Tibial nerve (tissue), 4 donors: ENCODE measurements at regions not wholly inside any gene's neighbourhood (a gene's known extent, or its start where the extent isn't known, plus 50 kb on each side); places are given as distances from the start of the nearest gene placed in this dataset.

Experiments used
- CTCF ChIP-seq, 5 experiments: fragments of 200-600 bp in 3 of 5; fragments of 450-650 bp in 2 of 5; sonication (generic) in 3 of 5; IDR thresholded peaks; one replicate each; pipeline ENCODE4 v1.5.1; 2016 to 2019; ENCODE audit warnings: antibody characterized with exemption in 5 of 5, mild to moderate bottlenecking in 3 of 5, moderate library complexity in 2 of 5
- EP300 ChIP-seq, 2 donors: sonication (generic); formaldehyde crosslinking; IDR thresholded peaks; one replicate each; pipeline ENCODE4 v1.6.1; 2017; ENCODE audit warnings: antibody characterized with exemption in 2 of 2, mild to moderate bottlenecking in 1 of 2
- POLR2A ChIP-seq, 2 donors: fragments of 450-650 bp; IDR thresholded peaks; one replicate each; pipeline ENCODE4 v1.6.1; 2017; ENCODE audit warnings: antibody characterized with exemption in 2 of 2, mild to moderate bottlenecking in 2 of 2, moderate library complexity in 2 of 2

- no peak for TF ChIP-seq CTCF (IDR thresholded peaks at IDR 0.05)
- TF ChIP-seq EP300 (IDR thresholded peaks at IDR 0.05): no peak
- TF ChIP-seq POLR2A (IDR thresholded peaks at IDR 0.05): no peak
These were observed 348.8 kb upstream of the DCBLD2 start for GRCh38 chr3:99250272-99250671.
